Breast epithelium (tissue), 3 donors: ENCODE measurements at regions not wholly inside any gene's neighbourhood (a gene's known extent, or its start where the extent isn't known, plus 50 kb on each side); places are given as distances from the start of the nearest gene placed in this dataset.

Source experiments
- CTCF ChIP-seq, 3 donors: fragments of 450-650 bp; IDR thresholded peaks; one replicate each; pipeline ENCODE4 v1.5.1; 2016 to 2017; ENCODE audit warnings: antibody characterized with exemption in 3 of 3, mild to moderate bottlenecking in 3 of 3, moderate library complexity in 3 of 3
- POLR2A ChIP-seq: fragments of 450-650 bp; IDR thresholded peaks from one replicate; pipeline ENCODE4 v1.6.1; 2016; ENCODE audit warnings: antibody characterized with exemption, mild to moderate bottlenecking, moderate library complexity

- TF ChIP-seq POLR2A (no peak), CTCF (IDR thresholded peaks at IDR 0.05) (no peak)
Measured at GRCh38 chr12:108047071-108047550, 82.0 kb upstream of the WSCD2 start.
